NCI-H226 (cell line): ENCODE measurements at regions not wholly inside any gene's neighbourhood (a gene's known extent, or its start where the extent isn't known, plus 50 kb on each side); places are given as distances from the start of the nearest gene placed in this dataset.
"Not testable (repeated sequence)": the region's sequence is repeated elsewhere in the genome, so short reads cannot be mapped to it uniquely, and the experiment has no call there.

Experiments
- DNase-seq: peaks from one replicate; pipeline ENCODE4 v3.0.0-alpha.2; 2015

DNA sequence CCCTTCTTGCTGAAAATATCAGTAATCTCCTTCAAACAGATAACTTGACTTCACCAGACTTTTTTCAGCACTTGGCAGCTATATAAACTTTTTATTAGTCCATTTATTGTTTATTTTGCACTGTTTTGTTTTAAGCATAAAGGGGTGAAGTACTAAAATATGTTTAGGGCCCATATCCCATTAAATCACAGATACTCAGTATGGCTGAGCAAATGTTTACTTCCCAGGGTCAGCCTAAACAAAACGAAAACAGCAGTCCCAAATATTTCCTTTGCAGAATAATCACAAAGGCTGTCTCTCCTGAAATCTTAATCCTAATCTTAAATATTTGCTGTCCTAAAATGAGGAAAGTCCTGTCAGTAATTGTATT, 649.6 kb downstream of the TNS3 start:
- no peak for DNase-seq

DNA sequence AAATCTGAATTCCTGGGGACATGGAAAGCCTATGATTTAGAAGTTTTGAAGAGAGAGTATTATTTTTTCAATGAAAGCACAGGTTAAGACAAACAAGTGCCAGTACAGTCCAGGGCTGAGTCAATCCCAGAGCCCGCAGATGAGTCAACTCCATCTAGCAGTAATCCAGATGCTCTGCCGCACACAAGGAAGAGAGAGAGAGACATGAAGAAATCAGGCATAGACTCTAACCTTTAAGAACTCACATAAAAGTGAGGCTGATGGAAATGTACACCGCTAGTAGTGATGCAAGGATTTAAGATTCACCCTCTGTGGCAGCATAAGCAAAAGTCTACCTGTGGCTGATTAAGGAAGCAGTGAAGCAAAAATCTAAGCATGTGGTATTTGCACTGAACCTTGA, 651.5 kb downstream of the TNS3 start:
- DNase-seq = peak; percentile 94

DNA sequence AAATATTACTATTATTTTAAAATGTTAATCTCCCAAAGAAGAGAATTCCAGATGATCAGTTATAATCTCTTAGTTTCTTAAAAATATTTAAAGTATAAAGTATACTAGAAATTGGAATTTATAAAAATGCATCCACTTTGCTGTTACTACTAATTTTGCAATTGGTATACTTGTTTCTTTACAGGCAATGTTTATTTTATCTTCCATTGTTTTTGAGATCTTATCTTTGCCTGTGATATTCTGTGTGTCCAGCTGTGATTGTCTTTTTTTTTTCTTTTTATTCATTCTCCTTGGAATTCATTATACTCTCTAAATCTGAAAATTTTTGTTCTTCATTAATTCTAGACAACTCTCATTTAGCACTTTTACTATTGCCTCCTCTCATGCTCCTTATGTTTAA, 652.6 kb downstream of the TNS3 start:
- DNase-seq = no peak

DNA sequence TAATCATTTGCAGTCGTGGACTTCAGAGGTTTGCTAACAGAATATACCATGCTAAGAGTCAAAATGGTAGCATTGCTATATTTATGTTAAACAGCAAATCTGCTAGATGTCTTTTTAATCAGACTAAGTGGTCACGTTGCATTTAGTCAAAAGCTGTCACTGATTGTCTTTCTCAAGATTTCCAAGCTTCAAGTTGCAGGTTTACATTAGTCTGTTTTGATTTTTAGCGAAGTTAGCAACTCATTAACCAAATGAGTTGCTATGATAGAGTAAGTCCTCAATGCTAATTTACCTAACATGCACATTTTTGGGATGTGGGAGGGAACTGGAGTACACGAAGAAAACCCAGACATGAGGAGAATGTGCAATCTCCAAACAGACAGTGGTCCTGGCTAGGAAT, 653.2 kb downstream of the TNS3 start:
- DNase-seq = no peak

DNA sequence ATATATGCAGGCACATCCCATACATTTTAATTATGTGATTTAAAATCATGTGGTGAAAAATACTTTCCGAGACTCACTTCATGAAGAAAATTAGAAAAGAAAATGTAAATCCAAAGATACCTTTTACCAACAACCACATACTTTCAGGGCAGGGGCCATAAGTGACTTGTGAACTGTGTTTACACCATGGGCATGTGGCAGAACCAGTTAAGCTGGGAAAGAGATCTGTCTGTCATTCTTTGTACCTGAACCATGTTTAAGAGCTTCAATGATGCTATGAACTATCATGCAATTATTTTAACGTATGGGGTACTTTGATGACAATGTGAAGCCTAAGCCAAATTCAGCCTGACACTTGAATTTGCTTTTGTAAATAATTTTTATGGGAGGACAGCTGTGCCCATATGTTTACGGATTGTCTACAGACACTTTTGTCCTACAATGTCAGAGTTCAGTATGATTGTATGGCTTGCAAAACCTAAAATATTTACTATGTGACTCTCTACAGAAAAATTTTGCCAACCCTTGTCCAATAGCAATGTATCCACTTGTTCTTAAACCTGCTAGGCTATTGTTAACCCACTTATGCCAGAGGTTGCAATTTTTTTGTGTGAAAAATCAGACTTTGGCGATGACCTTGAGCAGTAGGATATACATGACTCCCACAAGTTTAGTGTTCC, 654.6 kb downstream of the TNS3 start:
- no peak for DNase-seq

DNA sequence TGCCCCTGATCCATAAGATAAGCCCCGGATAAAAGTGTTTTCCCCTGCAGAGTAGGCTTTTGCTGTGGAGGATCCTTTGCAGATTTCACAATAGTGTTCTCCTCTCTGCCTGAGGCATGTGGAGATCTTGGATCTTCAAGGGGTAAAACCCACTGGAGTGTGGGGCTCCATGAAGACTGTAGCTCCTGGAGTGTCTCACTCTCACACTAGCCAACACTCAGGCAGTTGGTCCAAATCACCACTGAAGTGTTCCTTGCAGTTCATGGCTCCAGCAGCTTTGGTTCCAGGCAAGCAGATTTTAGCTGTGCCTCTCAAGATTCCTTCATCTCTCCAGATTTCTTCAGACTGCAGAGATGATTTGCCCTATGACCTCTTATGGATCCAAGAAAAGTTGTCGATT, 665.3 kb downstream of the TNS3 start:
- DNase-seq = no peak

DNA sequence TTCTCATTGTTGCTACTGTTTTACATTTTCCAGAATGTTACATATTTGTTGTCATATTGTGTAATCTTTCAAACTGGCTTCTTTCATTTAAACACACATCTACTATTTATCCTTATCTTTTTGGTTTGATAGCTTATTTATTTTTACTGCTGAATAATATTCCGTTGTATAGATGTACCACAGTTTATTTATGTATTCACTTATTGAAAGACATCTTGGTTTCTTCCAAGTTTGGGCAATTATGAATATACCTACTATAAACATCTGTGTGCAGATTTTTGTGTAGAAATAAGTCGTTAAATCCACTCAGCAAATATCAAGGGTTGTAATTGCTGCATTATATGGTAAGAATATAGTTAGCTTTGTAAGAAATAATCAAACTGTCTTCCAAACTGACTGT, 669.2 kb downstream of the TNS3 start:
- no peak for DNase-seq

DNA sequence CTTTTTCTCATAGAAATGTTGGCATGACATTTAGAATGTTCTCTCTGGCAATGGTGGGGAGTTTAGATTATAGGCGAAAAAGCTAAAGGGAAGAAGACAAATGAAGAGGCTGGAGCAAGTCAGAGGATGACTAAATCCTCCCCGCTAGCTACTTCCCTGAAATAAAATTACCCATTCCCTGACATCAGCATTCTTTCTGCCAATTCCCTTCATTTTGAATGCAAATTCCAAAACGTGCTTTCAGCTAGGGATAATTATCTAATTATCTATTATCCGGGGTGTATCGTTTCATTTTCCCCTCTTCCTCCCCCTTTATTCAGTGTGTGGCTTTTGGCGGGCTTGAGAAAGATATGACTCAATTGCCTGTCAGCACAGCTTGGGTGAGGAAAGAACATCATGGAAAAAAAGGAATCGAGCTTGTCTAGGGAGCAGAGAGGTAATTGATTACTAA, 672.3 kb downstream of the TNS3 start:
- peak; percentile 55 for DNase-seq

DNA sequence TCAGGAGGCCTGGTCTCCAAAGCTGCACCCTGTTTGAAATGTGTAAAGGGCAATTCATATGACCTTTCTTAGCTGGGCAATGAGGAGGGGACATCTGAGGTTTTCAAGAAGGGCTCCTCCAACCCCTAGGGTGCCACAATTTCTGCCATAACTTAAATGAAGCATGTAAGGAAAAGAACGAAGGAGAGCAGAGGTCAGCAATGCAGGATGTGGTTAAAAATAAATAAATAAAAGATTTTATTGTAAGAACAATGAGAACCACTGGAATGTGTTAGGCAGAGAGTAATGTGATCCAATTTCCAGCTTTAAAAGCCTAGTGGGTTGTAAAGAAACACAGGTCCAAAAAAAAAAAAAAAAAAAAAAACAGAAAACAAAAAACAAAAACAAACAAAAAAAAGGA, 673.1 kb downstream of the TNS3 start:
- DNase-seq = peak; percentile 77

DNA sequence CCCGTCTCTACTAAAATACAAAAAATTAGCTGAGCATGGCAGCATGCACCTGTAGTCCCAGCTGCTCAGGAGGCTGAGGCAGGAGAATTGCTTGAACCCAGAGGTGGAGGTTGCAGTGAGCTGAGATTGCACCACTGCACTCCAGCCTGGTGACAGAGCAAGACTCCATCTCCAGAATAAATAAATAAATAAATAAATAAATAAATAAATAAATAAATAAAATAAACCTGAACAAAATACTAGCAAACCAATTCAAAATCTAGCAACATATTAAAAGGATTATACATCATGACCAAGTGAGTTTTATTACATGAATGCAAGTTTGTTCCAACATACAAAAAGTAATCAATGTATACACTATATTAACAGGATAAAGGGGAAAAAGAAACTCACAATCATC, 677.4 kb downstream of the TNS3 start:
- not testable (repeated sequence) for DNase-seq

DNA sequence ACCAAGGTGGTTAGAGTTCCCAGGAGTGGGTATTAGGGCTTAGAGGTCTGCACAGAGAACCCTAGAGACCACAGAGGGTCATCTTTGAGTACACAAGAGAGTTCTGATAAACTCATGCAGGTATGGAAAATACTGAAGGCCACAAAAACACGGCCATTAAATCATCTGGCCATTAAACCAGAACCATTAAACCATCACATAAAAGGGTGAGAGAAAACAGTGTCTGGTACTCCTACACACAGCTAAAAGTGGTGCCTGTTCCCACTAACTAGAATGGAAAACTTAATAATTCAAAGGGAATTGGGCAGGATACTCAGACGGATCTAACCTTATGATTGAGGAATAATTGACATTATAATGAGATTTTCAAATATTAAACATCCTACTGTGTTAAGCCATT, 679.4 kb downstream of the TNS3 start:
- DNase-seq = no peak

DNA sequence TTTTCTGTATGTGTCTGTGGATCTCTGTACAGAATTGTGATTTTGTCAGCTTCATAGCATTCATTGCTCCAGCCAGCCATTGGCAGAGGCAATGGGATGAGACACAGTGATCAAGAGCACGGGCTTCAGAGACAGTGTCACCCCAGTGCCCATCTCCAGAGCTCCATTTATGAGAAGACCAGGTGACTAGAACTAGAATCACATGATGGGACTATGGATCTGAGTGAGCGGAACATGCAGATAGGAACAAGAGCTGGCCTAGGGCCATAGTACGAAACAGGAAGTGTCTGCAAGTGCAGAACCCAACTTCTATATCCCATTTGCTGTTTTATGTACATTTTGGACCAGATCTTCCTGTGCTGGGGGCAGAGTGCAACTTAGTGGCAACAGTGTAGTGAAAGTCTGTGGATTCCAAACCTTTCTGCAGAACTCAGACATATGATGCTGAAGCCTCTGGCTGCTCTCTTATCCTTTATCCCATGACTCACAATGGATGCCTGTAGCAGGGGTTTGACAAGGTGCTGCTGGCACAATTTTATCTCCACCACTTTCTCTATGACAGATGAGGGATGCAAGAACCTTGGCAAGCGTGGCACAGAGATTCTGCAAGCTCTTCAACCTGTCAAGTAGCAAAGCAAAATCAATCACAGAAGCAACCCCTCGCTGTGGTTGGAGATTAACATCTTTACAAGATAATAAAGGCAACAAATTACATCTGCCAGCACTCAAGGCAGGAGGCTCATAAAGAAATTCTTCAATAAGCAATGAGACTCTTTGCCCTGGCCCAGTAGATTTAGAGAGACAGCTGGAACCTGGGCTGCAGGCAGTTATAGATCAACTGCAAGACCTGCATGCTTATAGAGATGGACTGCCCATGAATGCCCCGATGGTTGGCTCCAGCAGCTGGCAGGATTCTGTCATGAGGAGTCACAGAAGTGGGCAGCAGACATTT, 681.3 kb downstream of the TNS3 start:
- DNase-seq = peak; percentile 90

DNA sequence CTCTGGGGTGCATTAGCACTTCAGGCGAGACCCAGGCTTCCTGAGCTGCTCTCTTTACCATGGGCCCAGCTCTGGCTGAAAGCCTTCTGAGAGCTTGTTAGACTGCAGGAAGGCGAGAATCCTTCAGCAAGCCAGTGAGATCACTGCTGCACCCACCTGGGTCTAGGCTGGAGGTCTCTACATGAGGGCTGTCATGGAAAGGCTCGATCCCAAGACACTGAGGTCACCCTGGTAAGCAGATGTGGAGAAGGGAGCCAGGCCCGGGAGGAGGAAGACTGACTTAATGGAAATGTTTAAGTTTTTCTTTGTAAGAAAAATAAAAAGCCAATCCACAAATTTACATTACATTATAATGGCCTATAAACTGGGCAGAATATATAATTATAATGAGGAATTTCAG, 684.5 kb downstream of the TNS3 start:
- DNase-seq = no peak

DNA sequence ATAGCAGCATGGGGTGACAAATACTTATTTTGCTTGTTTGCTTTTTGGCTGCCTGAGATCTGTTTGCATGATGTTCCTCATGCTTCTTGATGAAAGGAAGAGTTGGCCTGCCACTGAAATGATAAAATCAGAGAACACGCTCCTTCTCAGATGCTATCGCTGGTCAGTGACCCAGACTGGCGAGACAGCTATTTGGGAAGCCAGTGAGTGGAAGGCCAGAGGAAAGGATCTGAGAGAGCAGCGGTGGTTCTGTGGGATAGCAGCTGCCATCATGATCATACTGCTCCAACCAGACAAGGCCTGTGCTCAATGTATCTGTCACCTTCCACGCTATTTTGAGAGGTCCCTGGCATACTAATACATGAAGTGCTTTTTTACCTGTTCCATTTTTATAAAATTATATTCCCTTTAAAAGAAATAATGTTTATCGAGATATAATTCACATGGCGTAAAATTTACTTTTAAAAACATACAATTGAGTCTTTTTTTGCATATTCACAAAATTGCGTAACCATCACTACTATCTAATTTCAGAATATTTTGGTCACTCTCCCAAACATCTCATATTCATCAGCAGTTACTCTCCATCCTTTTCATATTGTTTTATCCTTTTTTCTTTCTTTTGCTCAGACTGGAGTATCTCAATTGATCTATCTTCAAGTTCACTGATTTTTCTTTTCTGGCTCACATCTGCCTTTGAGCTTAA, 695.1 kb downstream of the TNS3 start:
- DNase-seq = no peak

DNA sequence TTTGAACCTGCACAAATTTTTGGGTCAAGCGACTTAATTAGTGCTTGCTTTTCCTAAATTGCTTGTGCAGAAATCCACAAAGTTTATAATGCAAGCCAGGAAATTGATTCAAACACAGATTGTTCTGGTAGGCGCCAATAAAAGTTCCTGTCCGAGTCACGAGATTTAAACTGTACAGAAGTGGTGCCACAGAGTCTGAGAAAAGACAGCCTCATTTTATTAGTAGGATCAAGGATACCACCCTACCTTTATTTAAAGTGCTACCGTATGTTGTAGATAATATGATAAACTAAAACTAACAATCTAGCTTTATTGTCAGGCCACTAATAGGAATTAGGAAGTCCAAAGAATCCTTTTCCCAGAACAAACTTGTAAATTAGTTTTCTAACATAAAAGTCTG, 696.7 kb downstream of the TNS3 start:
- no peak for DNase-seq

DNA sequence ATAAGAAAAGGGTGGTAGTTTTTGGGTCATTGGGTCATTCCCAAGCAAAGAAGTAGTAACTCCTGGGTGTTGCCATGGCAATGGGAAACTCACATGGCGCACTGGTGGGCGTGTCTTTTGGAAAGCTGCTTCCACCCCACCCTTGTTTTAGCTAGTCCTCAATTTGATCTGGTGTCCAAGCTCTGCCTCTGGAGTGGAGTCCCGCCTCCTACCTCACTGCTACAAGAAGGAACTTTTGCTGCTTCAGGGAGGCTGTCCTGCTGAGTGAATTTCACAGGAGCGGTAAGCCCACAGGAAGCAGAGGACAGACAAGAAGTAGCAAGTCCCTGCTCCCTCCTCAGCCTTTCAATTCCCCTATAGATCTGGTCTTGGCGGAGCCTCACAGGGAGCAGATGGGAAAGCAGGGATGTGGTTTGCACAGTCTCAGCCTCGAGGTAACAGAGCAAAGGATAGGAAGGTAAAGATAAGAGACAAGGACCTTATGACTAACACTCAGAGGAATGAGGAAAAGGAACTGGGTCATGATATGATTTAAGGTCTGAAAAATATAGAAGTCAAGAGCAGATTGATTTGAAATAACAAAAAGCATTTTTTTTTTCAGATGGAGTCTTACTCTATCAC, 700.3 kb downstream of the TNS3 start:
- DNase-seq = peak; percentile 88

DNA sequence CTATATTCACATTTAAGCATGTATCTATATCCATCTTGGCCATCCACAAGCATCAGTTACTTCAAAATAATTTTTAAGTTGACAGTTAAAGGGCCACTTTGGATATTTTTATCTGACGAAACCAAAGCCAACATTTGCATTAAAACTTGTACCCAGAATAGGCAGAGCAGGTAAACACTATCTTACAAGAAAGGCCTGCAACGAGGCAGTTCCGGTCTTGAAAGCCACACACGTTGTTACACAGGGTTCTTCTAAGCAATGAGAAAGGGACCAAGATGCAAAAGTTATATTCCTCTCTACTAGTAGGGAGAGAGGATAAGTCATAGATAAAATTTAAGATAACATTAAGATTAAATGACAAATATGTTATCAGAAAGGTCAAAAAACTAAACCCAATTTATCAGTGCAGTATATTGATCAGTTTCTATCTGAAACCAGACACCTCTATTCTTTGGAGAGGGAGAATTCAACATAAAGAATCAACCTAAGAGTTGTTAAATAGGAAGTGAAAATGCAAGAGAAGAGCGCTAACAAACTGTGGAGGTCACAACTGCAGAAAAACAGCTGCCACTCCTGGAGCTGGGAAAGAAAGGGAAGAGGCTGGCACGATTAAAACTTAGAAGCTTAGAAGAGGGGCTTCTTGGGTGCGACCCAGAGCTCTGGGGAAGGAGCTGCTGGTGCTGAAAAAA, 701.3 kb downstream of the TNS3 start:
- DNase-seq = no peak

DNA sequence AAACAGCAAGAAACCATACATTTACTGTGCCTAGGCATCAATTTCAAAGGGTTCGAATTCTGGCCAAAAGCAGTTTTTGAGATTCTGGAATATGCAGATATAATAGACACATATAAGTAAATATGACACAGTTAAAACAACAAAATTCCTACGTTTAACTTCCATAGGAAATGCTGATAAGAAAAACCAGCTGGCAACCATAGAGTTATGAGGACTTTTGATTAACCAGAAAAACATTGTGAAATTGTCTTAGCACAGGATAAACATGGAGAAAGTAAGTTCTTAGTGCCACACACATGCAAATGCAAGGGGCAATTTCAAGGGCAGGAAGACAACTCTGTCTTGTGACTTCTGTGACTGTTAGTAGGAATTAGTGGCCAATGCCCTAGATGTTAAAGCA, 702.1 kb downstream of the TNS3 start:
- no peak for DNase-seq

DNA sequence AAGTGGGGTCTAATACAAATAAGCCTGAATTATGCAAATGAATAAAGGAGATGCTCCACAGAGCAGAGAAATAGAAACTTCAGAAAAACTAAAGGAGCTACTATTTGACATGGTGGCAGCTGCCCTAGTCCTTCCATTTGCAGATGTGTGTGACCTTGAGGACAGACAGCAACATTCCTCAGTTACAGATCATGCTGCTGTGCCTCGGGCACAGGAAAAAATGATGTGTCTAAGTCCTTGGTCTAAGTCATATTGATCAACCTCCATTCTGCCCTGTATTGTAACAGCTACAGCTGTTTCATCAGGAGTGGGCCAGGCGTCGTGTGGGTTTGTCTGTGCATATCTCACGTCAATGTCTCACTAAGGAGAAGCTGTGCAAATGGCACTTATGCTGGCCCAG, 710.4 kb downstream of the TNS3 start:
- no peak for DNase-seq

DNA sequence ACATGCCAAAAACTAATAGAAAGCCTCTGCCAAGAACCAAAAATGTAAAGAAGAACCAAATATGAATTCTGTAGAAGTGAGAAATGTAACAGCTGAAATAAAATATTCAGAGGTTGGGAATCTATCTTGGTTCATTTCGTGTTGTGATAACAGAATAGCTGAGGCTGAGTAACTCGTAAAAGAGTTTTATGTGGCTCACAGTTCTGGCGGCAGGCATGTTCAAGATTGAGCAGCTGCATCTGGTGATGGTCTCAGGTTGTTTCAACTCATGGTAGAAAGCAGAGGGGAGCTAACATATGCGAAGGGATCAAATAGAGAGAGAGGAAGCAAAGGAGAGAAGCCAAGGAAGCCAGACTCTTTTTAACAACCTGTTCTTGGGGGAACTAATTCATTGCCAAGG, 717.2 kb downstream of the TNS3 start:
- no peak for DNase-seq

DNA sequence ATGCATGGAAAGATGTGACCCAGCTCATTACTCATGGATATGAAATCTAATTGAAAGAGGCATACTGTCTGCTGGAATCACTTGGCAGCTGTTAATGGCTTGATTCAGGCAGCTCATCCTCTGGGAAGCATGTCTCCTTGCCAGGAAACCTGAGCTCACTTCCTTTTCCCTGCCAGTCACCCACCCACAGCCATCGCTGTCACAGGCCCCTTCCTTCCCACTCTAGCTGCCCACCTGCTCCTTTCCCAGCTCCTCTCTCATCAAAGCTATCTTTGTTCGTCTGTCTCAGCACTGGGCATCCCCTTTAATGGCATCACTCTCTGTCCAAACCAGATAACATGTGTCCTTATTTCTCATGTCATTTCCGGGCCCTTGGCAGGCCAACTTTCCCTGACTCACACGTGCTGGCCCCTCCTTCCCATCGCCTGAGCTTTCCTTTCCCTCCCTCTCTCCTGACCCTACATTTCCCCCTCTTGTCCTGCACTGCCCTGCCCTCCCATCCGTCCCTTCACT, 721.9 kb downstream of the TNS3 start:
- DNase-seq = peak; percentile 61

DNA sequence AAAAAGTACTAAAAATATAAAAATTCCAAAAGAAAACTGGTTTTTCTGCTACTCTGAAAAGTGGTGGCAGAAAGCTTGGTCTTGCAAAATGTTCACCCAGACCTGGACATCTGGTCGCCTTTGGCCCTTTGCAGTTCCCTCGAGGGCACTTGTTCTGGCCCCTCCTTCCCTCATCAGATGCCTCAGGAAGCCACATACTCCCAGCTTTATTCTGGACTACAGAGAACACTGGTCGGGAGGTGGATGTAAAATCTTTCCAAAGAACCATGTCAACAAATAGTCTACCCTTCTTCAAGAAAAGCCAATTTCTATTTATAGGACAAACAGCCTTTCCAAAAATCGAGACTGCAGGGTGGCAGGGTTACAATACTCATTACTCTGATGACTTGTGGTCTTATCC, 726.1 kb downstream of the TNS3 start:
- no peak for DNase-seq
